Inferior parietal cortex (tissue), 1 donor: ENCODE measurements at regions not wholly inside any gene's neighbourhood (a gene's known extent, or its start where the extent isn't known, plus 50 kb on each side); places are given as distances from the start of the nearest gene placed in this dataset.
"Not testable (repeated sequence)": the region's sequence is repeated elsewhere in the genome, so short reads cannot be mapped to it uniquely, and the experiment has no call there.

ENCODE experiments used
- DNase-seq: peaks from one replicate; pipeline ENCODE4 v3.0.0-alpha.2; 2016; ENCODE audit errors: extremely low spot score

GRCh38 chr5:42949348-42950115, 90.6 kb downstream of the ANXA2R start:
- no peak for DNase-seq

- no peak for DNase-seq
Measured at GRCh38 chr5:42948961-42949347, 91.2 kb downstream of the ANXA2R start.

DNA sequence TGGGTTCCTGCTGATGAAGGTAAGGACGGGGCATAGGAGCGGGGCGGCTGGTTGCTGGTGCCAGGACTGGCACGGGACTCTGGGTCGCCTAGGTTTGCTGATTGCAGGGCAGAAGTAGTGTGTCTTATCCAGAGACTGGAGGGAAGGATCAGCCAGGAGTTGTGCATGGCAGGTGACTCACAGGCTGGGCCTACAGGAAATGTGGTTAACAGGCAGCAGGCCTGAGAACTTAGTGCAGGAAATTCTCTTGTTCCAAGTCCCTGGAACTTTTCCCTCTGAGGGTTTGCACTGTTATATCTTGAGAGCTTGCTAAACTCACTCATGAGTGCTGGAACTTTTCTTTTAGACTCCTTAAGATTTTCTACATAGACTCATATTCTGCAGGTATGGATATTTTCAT, 95.1 kb downstream of the ANXA2R start:
- DNase-seq = no peak

DNA sequence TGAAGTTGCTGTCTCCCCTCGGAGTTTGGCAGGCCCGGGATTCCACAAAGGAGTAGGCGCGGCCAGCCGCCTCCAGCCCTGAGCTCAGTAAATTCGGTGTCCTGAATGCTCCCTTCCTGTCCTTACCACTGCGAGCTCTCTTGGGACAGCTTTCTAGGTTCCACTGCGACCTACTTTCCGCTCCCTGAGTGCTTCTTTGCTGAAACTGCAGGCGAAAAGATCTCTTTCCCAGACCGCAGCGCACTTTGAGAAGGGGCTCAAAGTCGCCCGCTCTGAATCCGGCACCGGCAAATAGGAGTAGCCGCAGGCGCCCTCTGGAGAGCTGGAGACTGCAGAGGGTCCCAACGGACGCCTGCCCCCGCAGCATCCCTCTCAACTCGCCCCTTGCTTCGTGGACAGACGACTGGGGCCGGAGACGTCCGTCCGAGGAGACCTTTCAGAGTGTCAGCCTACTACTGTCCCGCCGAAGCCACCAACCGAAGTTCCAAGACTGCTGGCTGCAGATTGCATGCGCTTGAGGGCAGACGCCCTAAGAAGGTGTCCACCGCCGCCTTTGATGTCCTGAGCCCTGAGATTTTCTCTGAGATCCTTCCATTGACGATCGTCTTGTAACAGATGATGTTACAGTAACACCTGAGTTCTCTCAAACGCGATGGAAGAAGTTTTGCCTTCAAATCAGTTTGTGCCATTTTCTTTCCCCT, 96.0 kb downstream of the ANXA2R start:
- no peak for DNase-seq

DNA sequence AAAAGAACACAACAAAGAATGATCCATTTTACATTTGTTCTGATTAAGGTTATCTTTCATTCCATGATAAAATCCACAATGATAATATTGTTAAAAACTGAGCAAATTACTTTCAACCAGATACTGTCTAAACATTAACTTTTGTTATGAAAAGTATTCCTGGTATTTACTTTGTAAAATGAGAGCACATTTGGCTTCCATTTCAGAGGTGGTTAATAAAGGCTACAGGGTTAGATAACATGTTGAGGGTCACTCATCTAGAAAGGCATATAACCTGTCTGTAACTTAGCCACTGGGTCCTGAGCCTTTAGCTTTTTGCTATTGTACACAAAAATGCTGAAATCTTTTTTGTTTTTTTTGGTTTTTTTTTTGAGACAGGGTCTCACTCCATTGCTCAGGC, 99.3 kb downstream of the ANXA2R start:
- no peak for DNase-seq

DNA sequence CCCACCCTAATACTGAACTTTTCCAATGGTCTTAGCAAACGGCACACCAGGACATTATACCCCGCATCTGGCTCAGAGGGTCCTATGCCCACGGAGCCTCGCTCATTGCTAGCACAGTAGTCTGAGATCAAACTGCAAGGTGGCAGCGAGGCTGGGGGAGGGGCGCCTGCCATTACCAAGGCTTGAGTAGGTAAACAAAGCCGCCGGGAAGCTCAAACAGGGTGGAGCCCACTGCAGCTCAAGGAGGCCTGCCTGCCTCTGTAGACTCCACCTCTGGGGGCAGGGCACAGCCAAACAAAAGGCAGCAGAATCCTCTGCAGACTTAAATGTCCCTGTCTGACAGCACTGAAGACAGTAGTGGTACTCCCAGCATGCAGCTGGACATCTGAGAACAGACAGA, 108.1 kb downstream of the ANXA2R start:
- DNase-seq = not testable (repeated sequence)

- not testable (repeated sequence) for DNase-seq
Measured at GRCh38 chr5:42931451-42931850, 108.7 kb downstream of the ANXA2R start.

- no peak for DNase-seq
Measured at GRCh38 chr5:42930934-42931333, 109.2 kb downstream of the ANXA2R start.

DNA sequence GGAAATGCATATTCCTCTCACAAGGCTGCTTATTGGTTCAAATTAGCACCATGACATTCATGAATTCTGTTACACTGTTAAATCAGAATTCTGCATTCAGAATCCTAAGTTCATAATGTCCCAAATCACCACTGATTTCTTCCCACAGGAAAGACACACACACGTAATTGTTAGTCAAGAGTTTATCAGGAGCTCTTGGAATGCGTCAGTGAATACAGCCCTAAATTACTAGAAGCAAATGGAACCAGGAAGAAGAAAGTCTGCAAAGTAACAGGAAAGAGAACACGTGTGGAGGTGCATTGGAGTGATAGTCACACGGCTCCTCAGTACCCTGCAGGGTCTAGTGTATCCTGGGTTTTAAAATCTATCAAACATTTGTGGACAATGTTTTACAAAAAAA, 110.2 kb downstream of the ANXA2R start:
- DNase-seq = no peak

- no peak for DNase-seq
Measured at GRCh38 chr5:42927730-42928129, 112.4 kb downstream of the ANXA2R start.

DNA sequence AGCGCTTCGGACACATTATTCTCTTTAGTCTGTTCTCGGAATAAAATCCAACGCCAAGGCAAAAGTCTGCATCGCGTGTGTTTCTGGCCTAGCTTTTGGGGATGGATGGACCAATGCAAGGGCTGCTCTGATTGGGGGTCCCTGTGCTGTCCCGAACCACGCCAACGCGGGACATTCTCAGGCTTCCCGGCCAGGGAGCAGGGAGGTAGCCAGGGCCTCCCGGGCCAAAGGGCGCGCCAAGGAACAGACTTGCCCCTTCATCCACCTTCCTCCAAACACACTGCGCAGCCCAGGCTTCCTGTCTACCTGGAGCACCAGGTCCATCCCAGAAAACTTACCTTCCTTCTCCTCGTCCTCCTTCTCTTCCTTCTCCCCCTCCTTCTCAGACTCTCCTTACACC, 113.0 kb upstream of the SELENOP start:
- DNase-seq = no peak

GRCh38 chr5:42924226-42924625, 112.5 kb upstream of the SELENOP start:
- no peak for DNase-seq

DNA sequence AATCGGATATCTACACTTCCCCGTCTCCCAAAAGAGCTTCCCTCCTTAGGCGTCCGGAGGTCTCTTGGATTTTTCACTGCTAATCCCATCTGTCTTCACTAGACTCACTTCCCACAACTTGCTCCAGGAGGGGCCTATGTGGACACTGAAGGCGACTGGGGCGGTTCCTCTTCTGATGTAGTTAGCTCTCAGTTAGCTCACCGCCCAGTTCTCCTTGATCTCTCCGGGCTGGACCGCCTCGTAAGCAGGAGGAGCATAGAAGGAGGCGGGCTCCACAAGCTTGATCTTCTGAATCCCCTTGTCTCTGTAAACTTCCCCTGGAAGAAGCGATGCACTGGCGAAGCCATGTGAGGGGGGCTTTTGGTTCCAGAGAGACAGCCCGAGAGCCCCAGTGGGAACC, 112.0 kb upstream of the SELENOP start:
- DNase-seq = no peak

DNA sequence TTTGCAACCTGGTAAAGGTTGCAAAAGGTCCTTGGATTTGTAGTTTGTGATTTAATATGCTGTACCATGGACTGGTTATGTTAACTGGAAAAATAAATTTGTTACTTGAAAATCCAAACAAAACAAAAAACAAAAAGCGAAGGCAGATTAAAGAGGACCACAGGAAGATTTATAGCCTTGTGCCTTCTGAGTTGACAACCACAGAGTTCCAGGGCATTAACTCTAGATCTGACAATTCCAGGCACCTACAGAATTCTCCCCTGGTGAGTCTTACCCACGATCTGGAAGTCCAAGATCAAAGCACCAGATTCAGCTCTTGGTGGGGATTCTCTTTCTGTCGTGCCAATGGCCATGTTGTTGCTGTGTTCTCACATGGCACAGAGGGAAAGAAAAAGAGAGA, 107.9 kb upstream of the SELENOP start:
- DNase-seq = no peak

GRCh38 chr5:42915306-42915866, 103.7 kb upstream of the SELENOP start:
- no peak for DNase-seq

DNA sequence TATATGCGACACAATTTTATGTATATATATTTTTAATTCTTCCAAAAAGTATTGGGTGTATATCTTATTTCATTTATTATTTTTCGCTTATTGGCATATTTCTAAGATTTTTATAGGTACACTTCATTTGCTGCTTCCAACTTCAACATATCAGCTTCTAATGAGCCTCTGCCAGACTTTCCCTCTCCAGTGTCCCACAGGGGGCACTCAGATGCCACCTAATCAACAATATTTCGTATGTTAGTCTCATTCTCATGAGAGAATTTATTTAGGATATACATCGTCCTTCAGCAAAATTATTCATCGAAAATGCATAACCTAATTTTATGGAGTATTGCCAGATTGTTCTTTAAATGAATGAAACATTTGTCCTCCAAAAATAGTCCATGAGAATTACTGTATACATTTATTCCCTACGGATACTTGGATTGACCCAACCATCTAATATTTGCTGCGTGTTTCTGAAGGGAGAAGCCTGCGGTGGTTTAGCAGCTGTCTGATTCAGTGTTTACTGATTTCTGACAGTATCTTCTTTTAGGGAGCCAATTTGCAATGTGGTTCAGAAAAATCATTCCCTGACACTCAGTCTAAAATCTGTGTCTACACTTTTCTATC, 100.6 kb upstream of the SELENOP start:
- no peak for DNase-seq

DNA sequence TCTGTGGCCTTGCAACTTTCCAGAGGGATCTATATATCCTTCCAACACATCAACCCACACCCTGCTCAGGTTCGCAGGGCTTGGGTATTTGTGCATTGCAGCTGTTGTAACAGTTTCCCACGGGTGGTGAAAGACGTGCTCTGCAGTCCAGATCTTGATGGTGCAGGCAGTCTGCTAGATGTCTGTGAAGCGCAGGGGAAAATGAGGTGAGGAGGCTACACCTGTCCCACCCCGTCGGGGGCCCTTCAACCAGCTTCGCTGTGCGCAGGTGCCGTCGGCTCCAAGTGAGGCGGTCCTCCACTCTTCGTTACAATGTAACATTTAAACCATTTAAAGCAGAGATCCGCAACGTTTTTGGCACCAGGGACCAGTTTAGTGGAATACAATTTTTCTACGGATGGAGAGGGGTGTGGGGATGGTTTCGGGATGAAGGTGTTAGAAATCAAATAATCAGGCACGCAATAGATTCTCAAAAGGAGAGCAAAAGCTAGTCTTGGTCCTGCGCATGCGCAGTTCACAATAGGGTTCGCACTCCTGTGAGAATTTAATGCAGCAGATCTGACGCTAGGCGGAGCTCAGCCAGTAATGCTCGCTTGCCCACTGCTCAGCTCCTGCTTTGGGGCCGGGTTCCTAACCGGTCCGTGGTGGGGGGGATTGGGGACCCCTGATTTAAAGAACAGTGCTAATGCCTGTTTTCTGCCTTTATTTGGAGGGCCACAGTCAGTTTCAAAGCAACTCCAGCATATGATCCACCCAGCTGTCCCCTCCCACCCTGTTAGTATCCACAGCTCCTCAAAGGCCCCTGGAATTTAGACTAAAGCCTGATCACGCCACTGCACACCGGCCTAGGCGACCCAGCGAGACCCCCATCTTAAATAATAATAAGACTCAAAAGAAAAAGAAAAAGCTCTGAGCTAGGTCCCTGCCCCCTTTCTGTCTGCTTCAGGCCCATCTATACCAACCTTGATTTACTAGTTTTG, 97.1 kb upstream of the SELENOP start:
- peak; percentile 96 for DNase-seq

DNA sequence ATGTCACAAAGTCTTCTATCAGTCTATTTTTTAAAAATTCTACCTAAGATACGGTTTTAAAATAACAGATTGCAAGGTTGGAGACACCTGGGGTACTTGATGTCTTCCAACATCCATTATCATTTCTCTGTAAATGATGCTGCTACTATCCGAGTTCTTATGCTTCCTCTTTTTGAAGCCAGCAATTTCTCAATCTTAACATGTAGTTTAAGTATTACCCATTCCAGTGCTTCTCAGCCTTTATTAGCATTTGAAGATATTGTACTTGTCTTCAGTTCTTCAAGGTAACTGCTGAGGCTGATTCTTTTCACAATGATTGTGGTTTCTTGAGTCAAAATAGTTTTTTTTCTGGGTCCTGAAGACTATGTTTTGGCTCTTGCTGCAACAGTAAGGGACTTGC, 96.4 kb upstream of the SELENOP start:
- DNase-seq = no peak

DNA sequence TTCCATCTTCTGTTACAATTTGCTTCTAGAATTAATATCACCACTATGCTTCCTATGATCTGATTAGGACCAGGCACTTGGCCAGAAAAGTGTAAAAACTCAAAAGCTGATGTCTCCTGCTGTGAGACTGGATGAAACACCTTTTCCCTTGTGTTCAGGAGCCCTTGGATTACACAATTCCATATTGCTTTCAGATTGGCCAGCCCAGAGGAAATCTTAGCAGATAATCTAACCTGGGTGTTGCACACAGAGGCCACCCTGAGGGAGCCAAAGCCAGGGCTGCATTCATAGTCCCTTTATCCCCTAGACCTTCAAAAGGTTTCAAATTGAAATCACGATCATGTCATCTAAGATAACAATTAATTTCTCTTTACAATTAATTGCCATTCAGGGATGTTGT, 94.1 kb upstream of the SELENOP start:
- no peak for DNase-seq

GRCh38 chr5:42900734-42901133, 89.0 kb upstream of the SELENOP start:
- no peak for DNase-seq

- DNase-seq = no peak
Measured at GRCh38 chr5:42898760-42899159, 87.1 kb upstream of the SELENOP start.

- DNase-seq = no peak
Measured at GRCh38 chr5:42896523-42896922, 84.8 kb upstream of the SELENOP start.
